Neural cell (in vitro differentiated cells): ENCODE measurements at regions not wholly inside any gene's neighbourhood (a gene's known extent, or its start where the extent isn't known, plus 50 kb on each side); places are given as distances from the start of the nearest gene placed in this dataset.
"Not testable (repeated sequence)": the region's sequence is repeated elsewhere in the genome, so short reads cannot be mapped to it uniquely, and the experiment has no call there.

Experiments used
- H2AFZ ChIP-seq: fragments of 200-600, 300-800 bp; sonication (generic), shearing (Covaris generic); 2 replicates; pipeline ENCODE4 v1.6.0; 2014; ENCODE audit warnings: low read depth, mild to moderate bottlenecking, antibody characterized with exemption, low read length, moderate library complexity
- H3F3A ChIP-seq: fragments of 200-600 bp; shearing (Covaris generic); 2 replicates; pipeline ENCODE4 v1.6.1; 2016; ENCODE audit warnings: mild to moderate bottlenecking, moderate library complexity, mixed read lengths, antibody characterized with exemption, low read length; ENCODE audit not compliant: insufficient read depth, poor library complexity, severe bottlenecking
- H3K27ac ChIP-seq: fragments of 200-600, 300-800 bp; sonication (generic), shearing (Covaris generic); 2 replicates; pipeline ENCODE4 v1.5.1; 2014; ENCODE audit warnings: mild to moderate bottlenecking, low read length, moderate library complexity
- H3K27me3 ChIP-seq: fragments of 300-800, 200-600 bp; sonication (generic), shearing (Covaris generic); 2 replicates; pipeline ENCODE4 v1.6.0; 2014; ENCODE audit warnings: mild to moderate bottlenecking, low read depth, low read length, moderate library complexity; ENCODE audit not compliant: insufficient read depth
- H3K36me3 ChIP-seq: fragments of 300-800, 200-600 bp; sonication (generic), shearing (Covaris generic); 2 replicates; pipeline ENCODE4 v1.5.1; 2014; ENCODE audit warnings: mild to moderate bottlenecking, antibody characterized with exemption, low read length, moderate library complexity; ENCODE audit not compliant: insufficient read depth
- H3K4me2 ChIP-seq: fragments of 300-800, 200-600 bp; sonication (generic), shearing (Covaris generic); 2 replicates; pipeline ENCODE4 v1.6.0; 2014; ENCODE audit warnings: mild to moderate bottlenecking, low read length
- H3K4me3 ChIP-seq: fragments of 300-800, 200-600 bp; sonication (generic), shearing (Covaris generic); 2 replicates; pipeline ENCODE4 v1.5.1; 2014; ENCODE audit warnings: mild to moderate bottlenecking, low read length, moderate library complexity
- H3K79me2 ChIP-seq: fragments of 200-600 bp; shearing (Covaris generic); replicated peaks from 2 replicates; pipeline ENCODE4 v1.6.0; 2014; ENCODE audit warnings: mild to moderate bottlenecking, low read length, moderate library complexity; ENCODE audit not compliant: insufficient read depth
- H3K9ac ChIP-seq: fragments of 300-800, 200-600 bp; sonication (generic), shearing (Covaris generic); 2 replicates; pipeline ENCODE4 v1.6.1; 2016; ENCODE audit warnings: mild to moderate bottlenecking, low read length, mixed read lengths
- H3K9me2 ChIP-seq: fragments of 200-600 bp; shearing (Covaris generic); 2 replicates; pipeline ENCODE4 v1.6.1; 2016; ENCODE audit warnings: mild to moderate bottlenecking, low read length, mixed read lengths; ENCODE audit not compliant: insufficient read depth
- H3K9me3 ChIP-seq: fragments of 200-600, 300-800 bp; sonication (generic), shearing (Covaris generic); 2 replicates; pipeline ENCODE4 v1.6.1; 2016; ENCODE audit warnings: mild to moderate bottlenecking, mixed run types, low read length, moderate library complexity, mixed read lengths
- H4K20me1 ChIP-seq: fragments of 200-600 bp; shearing (Covaris generic); 2 replicates; pipeline ENCODE4 v1.6.1; 2016; ENCODE audit warnings: mild to moderate bottlenecking, mixed run types; ENCODE audit not compliant: insufficient read depth
- CTCF ChIP-seq: fragments of 450-650 bp; IDR thresholded peaks from 2 replicates; pipeline ENCODE4 v1.5.1; 2014; ENCODE audit warnings: antibody characterized with exemption, mild to moderate bottlenecking, moderate library complexity; ENCODE audit not compliant: poor library complexity, severe bottlenecking
- EP300 ChIP-seq: fragments of 450-650 bp; conservative IDR thresholded peaks from 2 replicates; pipeline ENCODE4 v1.6.1; 2014; ENCODE audit warnings: antibody characterized with exemption, mild to moderate bottlenecking, moderate library complexity; ENCODE audit not compliant: poor library complexity, severe bottlenecking
- EZH2 ChIP-seq: fragments of 200-600, 300-800 bp; shearing (Covaris generic), sonication (generic); IDR thresholded peaks from 2 replicates; pipeline ENCODE4 v1.6.1; 2014; ENCODE audit warnings: antibody characterized with exemption, low read length, borderline replicate concordance, mild to moderate bottlenecking; ENCODE audit not compliant: insufficient read depth, poor library complexity, severe bottlenecking
- MXI1 ChIP-seq: fragments of 450-650 bp; conservative IDR thresholded peaks from 2 replicates; pipeline ENCODE4 v1.6.1; 2014; ENCODE audit warnings: antibody characterized with exemption, mild to moderate bottlenecking; ENCODE audit not compliant: poor library complexity, severe bottlenecking
- POLR2AphosphoS5 ChIP-seq: IDR thresholded peaks from 2 replicates; pipeline ENCODE4 v1.6.1; 2012
- RAD21 ChIP-seq: fragments of 450-650 bp; conservative IDR thresholded peaks from 2 replicates; pipeline ENCODE4 v1.6.1; 2014; ENCODE audit warnings: antibody characterized with exemption, mild to moderate bottlenecking, moderate library complexity
- REST ChIP-seq: IDR thresholded peaks from 2 replicates; pipeline ENCODE4 v1.6.1; 2012; ENCODE audit warnings: borderline replicate concordance
- SMC3 ChIP-seq: fragments of 450-650 bp; conservative IDR thresholded peaks from 2 replicates; pipeline ENCODE4 v1.6.1; 2014; ENCODE audit warnings: antibody characterized with exemption, mild to moderate bottlenecking, moderate library complexity; ENCODE audit not compliant: poor library complexity
- TAF1 ChIP-seq: IDR thresholded peaks from 2 replicates; pipeline ENCODE4 v1.6.1; 2012; ENCODE audit warnings: low read depth

GRCh38 chr14:101687756-101688546, 73.6 kb upstream of the PPP2R5C start:
- Histone ChIP-seq H4K20me1 (no peaks in the 10 kb centered on the region), H3K9me3 (no peaks in the 10 kb centered on the region), H3K27ac (no peak overlapping the region), H3K79me2 (no peaks in the 10 kb centered on the region), H3K9me2 (no peaks in the 10 kb centered on the region), H3F3A (no peaks in the 10 kb centered on the region), H3K9ac (no peak overlapping the region), H3K4me2 (no peak overlapping the region), H3K36me3 (no peaks in the 10 kb centered on the region), H3K4me3 (no peak overlapping the region), H3K27me3 (no peaks in the 10 kb centered on the region), H2AFZ (no peak overlapping the region)
- TF ChIP-seq EP300 = no peak
- no peak for TF ChIP-seq POLR2AphosphoS5
- no peak for TF ChIP-seq TAF1
- no peak for TF ChIP-seq CTCF
- TF ChIP-seq REST = no peak
- no peak for TF ChIP-seq SMC3
- no peak for TF ChIP-seq RAD21
- no peak for TF ChIP-seq EZH2
- no peak for TF ChIP-seq MXI1

- TF ChIP-seq CTCF = no peak
- no peak for TF ChIP-seq EP300
- TF ChIP-seq RAD21 = no peak
- no peak for TF ChIP-seq MXI1
- no peak for TF ChIP-seq TAF1
- TF ChIP-seq REST = no peak
- TF ChIP-seq SMC3 = no peak
- no peak for TF ChIP-seq EZH2
- TF ChIP-seq POLR2AphosphoS5 = no peak
These were observed 72.4 kb upstream of the PPP2R5C start for GRCh38 chr14:101689039-101689501.

DNA sequence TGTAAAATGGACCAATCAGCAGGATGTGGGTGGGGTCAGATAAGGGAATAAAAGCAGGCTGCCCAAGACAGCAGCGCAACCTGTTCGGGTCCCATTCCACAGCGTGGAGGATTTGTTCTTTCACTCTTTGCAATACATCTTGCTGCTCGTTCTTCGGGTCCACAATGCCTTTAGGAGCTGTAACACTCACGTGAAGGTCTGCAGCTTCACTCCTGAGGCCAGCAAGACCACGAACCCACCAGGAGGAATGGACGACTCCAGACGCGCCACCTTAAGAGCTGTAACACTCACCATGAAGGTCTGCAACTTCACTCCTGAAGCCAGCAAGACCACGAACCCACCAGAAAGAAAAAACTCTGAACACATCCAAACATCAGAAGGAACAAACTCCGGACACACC, 71.5 kb upstream of the PPP2R5C start:
- not testable (repeated sequence) for H4K20me1 ChIP-seq, H3F3A ChIP-seq, H3K9ac ChIP-seq, H2AFZ ChIP-seq, H3K27ac ChIP-seq, H3K9me2 ChIP-seq, H3K4me3 ChIP-seq, H3K36me3 ChIP-seq, H3K9me3 ChIP-seq, H3K27me3 ChIP-seq, H3K4me2 ChIP-seq, H3K79me2 ChIP-seq

More at GRCh38 chr14:101689039-101689501, 72.4 kb upstream of the PPP2R5C start:
- Histone ChIP-seq H3K27me3 (no peaks in the 10 kb centered on the region), H3K9me3 (no peaks in the 10 kb centered on the region), H3K79me2 (no peaks in the 10 kb centered on the region), H4K20me1 (no peaks in the 10 kb centered on the region), H3K4me2 (no peak overlapping the region), H3K9ac (no peak overlapping the region), H2AFZ (no peak overlapping the region), H3K9me2 (no peaks in the 10 kb centered on the region), H3K27ac (no peak overlapping the region), H3K36me3 (no peaks in the 10 kb centered on the region), H3K4me3 (no peak overlapping the region), H3F3A (no peaks in the 10 kb centered on the region)
